NCI-H2081 (cell line): ENCODE measurements at regions not wholly inside any gene's neighbourhood (a gene's known extent, or its start where the extent isn't known, plus 50 kb on each side); places are given as distances from the start of the nearest gene placed in this dataset.

Source experiments
- DNase-seq, 2 experiments: peaks; one replicate each; lab custom pipeline; 2025; lab: John Stamatoyannopoulos, UW

DNA sequence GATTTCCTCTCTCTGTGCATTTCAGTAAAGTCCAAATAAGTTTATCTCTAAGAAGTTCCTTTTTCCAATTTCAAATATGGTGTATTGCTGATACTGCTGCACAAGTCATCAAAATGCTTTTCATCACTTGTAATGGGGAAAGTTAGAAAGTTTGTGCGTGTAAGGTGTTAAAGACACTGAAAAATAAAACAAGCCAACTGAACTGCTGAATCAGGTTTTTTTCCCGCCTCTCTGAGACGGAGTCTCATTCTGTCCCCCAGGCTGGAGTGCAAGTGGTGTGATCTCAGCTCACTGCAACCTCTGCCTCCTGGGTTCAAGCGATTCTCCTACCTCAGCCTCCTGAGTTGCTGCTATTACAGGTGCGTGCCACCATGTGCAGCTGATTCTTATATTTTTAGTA lies 400.9 kb downstream of the LRRC70 start:
- no peak for DNase-seq

GRCh38 chr5:62977661-62978060 lies 399.0 kb downstream of the LRRC70 start:
- no peak for DNase-seq

- DNase-seq: no peak
Observed at GRCh38 chr5:62974623-62975022, 396.0 kb downstream of the LRRC70 start.

- DNase-seq: no peak
Observed at GRCh38 chr5:62969409-62970120, 390.9 kb downstream of the LRRC70 start.

DNA sequence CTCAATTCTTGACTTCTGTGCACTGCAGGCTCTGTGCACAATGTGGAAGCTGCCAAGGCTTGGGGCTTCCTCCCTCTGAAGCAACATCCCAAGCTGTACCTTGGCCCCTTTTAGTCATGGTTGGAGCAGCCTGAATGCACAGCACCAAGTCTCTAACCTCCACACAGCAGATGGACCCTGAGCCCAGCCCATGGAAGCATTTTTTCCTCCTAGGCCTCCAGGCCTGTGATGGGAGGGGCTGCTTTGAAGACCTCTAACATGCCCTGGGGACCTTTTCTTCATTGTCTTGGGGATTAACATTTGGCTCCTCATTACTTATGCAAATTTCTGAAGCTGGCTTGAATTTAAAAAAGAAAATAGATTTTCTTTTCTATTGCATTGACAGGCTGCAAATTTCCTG lies 385.8 kb downstream of the LRRC70 start:
- no peak for DNase-seq

DNA sequence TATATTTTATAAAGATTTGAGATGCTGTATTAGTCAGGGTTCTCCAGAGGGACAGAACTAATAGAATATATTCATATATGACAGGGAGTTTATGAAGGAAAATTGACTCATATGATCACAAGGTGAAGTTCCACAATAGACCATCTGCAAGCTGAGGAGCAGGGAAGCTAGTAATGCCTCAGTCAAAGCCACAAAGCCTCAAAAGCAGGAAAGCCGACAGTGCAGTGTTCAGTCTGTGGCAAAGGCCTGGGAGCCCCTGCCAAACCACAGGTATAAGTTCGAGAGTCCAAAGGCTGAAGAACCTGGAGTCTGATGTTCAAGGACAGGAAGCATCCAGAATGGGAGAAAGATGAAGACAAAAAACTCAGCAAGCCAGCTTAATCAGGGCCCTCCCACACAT lies 382.2 kb downstream of the LRRC70 start:
- no peak for DNase-seq

DNA sequence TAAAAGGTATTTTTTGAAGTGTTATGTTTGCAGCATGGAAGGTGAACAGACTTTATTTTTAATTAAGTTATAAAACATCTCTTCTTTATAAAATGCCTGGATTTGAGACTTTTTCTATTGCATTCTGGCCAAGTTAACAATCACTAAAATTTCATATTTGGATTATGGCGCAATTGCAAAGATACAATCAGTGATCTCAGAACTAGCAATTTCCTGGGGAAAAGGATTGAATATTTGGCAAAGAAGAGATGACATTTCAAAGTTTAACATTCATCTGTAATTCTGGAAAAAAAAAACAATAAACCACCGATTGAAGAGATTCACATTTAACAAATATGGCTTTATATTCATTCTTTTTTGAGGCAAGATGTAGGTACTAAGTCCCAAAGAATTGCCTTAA lies 378.0 kb downstream of the LRRC70 start:
- DNase-seq: no peak

GRCh38 chr5:62954578-62954977 lies 376.0 kb downstream of the LRRC70 start:
- DNase-seq: no peak

- DNase-seq: no peak
Observed at GRCh38 chr5:62948301-62948700, 369.7 kb downstream of the LRRC70 start.

DNA sequence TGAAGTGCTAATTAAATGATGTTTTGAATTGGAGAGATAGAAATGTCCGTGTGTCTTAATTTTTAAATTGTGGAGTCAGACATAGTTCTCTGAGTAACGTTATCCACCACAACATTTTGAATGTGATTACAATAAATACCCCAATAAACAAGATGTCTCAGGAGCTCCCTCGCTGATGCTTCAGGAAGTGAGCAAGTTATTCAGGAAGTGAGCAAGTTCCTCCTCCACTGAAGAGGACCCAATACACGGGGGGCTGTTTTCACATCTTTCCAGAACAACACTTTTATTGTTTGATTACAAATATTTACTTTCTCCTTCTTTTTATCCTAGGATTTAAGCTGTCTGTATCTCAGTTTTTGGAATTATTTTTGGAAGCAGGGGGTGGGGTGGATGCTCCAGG lies 363.8 kb downstream of the LRRC70 start:
- DNase-seq: no peak

GRCh38 chr5:62938927-62939326 lies 360.3 kb downstream of the LRRC70 start:
- DNase-seq: no peak

- no peak for DNase-seq
Observed at GRCh38 chr5:62937661-62938558, 359.3 kb downstream of the LRRC70 start.

- no peak for DNase-seq
Observed at GRCh38 chr5:62935660-62936059, 357.0 kb downstream of the LRRC70 start.

DNA sequence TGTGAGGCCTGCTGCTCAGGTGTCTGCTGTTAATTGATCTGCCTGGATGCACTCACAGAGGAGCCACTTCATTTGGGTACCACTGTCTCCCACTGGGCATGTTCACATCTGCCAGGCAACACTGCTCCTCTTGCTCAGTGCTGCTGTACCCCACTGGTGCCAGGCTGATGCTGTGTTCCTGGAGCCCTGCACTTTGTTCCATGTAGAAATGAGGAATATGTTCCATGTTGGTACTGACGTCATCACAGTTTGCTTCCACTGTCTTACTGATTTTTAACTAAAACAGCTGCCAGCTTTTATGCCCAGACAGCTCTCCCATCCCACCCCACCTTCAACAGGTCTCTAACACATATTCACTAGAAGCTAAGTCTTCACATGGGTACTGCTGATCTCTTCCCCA lies 355.7 kb downstream of the LRRC70 start:
- DNase-seq: no peak

- no peak for DNase-seq
Observed at GRCh38 chr5:62933261-62933660, 354.6 kb downstream of the LRRC70 start.

DNA sequence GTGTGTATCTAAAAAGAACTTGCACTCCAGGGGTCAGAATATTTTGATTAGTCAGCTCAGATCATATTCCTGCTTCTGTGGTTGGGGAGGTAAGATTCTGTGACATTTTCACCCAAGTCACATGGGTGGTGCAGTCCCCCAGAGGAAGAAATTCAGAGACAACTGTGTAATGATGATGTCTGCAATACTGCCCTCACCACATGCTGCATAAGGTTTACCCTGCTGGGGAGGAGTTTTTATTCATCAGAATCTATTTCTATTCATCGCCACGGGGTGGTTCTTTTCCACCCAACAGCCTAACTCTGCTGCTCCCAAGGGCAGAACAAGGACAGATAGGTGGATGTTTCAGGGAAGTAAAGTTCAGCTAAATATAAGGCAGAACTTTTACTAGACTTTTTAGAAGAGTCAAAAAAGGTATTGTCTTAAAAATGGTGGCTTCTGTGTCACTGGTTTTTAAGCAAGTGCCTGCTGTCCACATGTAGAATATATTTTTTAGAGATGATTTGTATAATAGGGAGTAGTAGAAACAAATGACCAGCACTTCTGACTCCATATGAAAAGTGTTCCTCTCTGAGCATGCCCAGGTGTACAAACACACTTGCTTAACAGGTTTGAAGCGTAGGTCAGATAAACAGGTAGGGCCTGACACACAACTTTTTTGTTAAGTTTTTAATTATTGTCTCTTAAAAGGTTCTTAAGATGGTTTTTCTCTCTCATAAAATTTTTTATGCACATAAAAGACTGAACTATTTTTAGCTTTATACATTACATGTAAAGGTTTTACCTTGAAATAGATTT lies 352.7 kb downstream of the LRRC70 start:
- DNase-seq: no peak

DNA sequence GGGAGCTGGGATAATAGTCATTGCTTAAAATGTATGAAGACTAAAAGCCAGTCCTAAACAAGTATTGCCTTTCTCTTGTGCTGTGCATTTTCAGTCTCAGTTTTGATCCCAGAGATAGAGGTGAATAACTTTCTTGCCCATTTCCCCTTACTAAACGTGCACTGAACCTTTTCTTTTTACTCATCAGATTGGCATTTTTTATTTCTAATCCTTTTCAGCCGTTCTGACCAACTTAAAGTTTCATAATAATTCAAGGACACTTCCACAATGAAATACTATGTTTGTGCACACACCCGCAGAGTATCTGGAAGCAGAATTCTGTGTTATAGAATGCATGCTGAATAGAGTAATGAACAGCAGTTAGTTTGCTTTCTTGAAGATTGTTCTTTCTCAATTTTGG lies 343.6 kb downstream of the LRRC70 start:
- DNase-seq: no peak

- no peak for DNase-seq
Observed at GRCh38 chr5:62920856-62921255, 342.2 kb downstream of the LRRC70 start.

DNA sequence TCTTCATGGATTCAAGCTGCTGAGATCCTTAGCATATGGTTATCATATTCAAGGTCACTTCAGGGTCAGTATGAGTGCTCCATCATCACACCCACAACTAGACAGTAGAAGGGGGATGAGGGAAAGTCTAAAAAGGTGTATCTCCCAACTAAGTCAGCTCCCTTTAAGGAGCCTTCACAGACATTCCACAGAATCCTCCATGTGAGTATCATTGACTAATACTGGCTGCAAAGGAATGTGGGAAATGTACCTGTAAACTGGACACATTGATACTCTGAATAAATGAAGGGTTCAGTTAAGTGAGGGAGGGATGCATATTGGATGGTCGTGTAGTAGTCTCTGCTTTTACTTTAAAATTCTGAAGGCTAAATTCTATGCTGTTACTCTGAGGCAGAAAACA lies 330.7 kb downstream of the LRRC70 start:
- DNase-seq: no peak

GRCh38 chr5:62902126-62902525 lies 323.5 kb downstream of the LRRC70 start:
- DNase-seq: no peak

- DNase-seq: no peak
Observed at GRCh38 chr5:62900976-62901375, 322.4 kb downstream of the LRRC70 start.

DNA sequence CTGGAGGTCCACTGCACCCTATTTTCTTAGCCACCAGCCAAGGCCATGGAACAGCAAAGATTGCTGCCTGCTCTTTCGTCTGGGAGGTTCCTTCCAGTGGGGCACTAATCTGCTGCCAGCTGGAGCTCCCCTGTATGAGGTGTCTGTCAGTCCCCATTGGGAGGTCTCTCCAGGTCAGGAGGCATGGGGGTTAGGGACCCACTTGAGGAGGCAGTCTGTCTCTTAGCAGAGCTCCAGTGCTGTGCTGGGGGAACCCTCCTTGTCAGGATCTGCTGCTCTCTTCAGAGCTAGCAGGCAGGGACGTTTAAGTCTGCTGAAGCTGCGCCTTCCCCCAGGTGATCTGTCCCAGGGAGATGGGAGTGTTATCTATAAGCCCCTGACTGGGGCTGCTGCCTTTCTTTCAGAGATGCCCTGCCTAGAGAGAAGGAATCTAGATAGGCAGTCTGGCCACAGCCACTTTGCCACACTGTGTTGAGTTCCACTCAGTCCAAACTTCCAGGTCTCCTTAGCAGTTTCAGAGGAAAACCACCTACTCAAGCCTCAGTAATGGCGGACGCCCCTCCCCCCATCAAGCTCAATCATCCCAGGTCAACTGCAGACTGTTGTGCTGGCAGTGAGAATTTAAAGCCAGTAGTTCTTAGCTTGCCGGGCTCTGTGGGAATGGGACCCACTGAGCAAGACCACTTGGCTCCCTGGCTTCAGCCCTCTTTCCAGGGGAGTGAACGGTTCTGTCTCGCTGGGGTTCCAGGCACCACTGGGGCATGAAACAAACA lies 317.7 kb downstream of the LRRC70 start:
- DNase-seq: no peak
